Neuronal stem cell (in vitro differentiated cells): ENCODE measurements at regions not wholly inside any gene's neighbourhood (a gene's known extent, or its start where the extent isn't known, plus 50 kb on each side); places are given as distances from the start of the nearest gene placed in this dataset.

Experiments used
- DNase-seq: peaks from one replicate; pipeline ENCODE4 v3.0.0-alpha.2; 2013; ENCODE audit warnings: low spot score
- H2AFZ ChIP-seq: one replicate; pipeline ENCODE4 v1.6.1; 2013; ENCODE audit warnings: mild to moderate bottlenecking, low read length, inconsistent platforms
- H2AK5ac ChIP-seq: 2 replicates; pipeline ENCODE4 v1.6.1; 2013; ENCODE audit warnings: low read depth, mild to moderate bottlenecking, inconsistent platforms, low read length, moderate library complexity, mixed read lengths
- H2BK120ac ChIP-seq: 2 replicates; pipeline ENCODE4 v1.6.1; 2013; ENCODE audit warnings: low read depth, mild to moderate bottlenecking, inconsistent platforms, low read length, moderate library complexity, mixed read lengths
- H2BK12ac ChIP-seq: one replicate; pipeline ENCODE4 v1.6.1; 2013; ENCODE audit warnings: low read length, inconsistent platforms
- H2BK15ac ChIP-seq: 2 replicates; pipeline ENCODE4 v1.6.1; 2013; ENCODE audit warnings: mild to moderate bottlenecking, low read length, inconsistent platforms, mixed read lengths
- H2BK5ac ChIP-seq: one replicate; pipeline ENCODE4 v1.6.1; 2013; ENCODE audit warnings: inconsistent platforms, mild to moderate bottlenecking, low read length, moderate library complexity
- H3K14ac ChIP-seq: one replicate; pipeline ENCODE4 v1.6.1; 2013; ENCODE audit warnings: low read length, inconsistent platforms
- H3K18ac ChIP-seq: 2 replicates; pipeline ENCODE4 v1.6.1; 2013; ENCODE audit warnings: low read length, inconsistent platforms
- H3K23ac ChIP-seq: 2 replicates; pipeline ENCODE4 v1.6.1; 2013; ENCODE audit warnings: low read depth, mild to moderate bottlenecking, mixed read lengths, low read length, inconsistent platforms; ENCODE audit not compliant: poor library complexity
- H3K27ac ChIP-seq: replicated peaks from 3 replicates; pipeline ENCODE4 v1.5.1; 2013; ENCODE audit warnings: low read length, inconsistent platforms
- H3K27me3 ChIP-seq, 3 experiments: 2 replicates each; pipeline ENCODE4 v1.6.1; 2013; ENCODE audit warnings: low read length in 3 of 3, mild to moderate bottlenecking in 2 of 3, inconsistent platforms in 1 of 3, low read depth in 1 of 3, mixed read lengths in 1 of 3, moderate library complexity in 1 of 3; ENCODE audit not compliant: control insufficient read depth in 3 of 3, insufficient read depth in 3 of 3
- H3K36me3 ChIP-seq, 2 donors: replicated peaks in 1 of 2; 2 replicates each; pipeline ENCODE4 v1.6.1; 2013; ENCODE audit warnings: low read length in 2 of 2; ENCODE audit not compliant: control insufficient read depth in 2 of 2, insufficient read depth in 2 of 2
- H3K4ac ChIP-seq: 2 replicates; pipeline ENCODE4 v1.6.1; 2013; ENCODE audit warnings: inconsistent platforms, mild to moderate bottlenecking, low read length, moderate library complexity
- H3K4me1 ChIP-seq, 2 donors: 1 replicate in 1 of 2; 2 replicates in 1 of 2; pipeline ENCODE4 v1.6.1; 2013; ENCODE audit warnings: low read length in 2 of 2, low read depth in 1 of 2; ENCODE audit not compliant: control insufficient read depth in 2 of 2, insufficient read depth in 1 of 2
- H3K4me2 ChIP-seq: one replicate; pipeline ENCODE4 v1.6.1; 2013; ENCODE audit warnings: mild to moderate bottlenecking, low read length, inconsistent platforms; ENCODE audit not compliant: insufficient read depth, poor library complexity, severe bottlenecking
- H3K4me3 ChIP-seq, 2 donors: 2 replicates each; pipeline ENCODE4 v1.5.1; 2013; ENCODE audit warnings: low read length in 2 of 2, mild to moderate bottlenecking in 2 of 2, inconsistent platforms in 1 of 2, moderate library complexity in 1 of 2
- H3K79me1 ChIP-seq: one replicate; pipeline ENCODE4 v1.6.1; 2013; ENCODE audit warnings: low read depth, mild to moderate bottlenecking, inconsistent platforms, low read length, moderate library complexity
- H3K9ac ChIP-seq: one replicate; pipeline ENCODE4 v1.6.1; 2013; ENCODE audit warnings: mild to moderate bottlenecking, low read depth, low read length, inconsistent platforms; ENCODE audit not compliant: poor library complexity
- H3K9me3 ChIP-seq, 2 donors: replicated peaks in 1 of 2; 2 replicates each; pipeline versions ENCODE3 to v1.6.1; 2013; ENCODE audit warnings: low read length in 2 of 2, mild to moderate bottlenecking in 2 of 2, inconsistent platforms in 1 of 2, low read depth in 1 of 2, mixed read lengths in 1 of 2, moderate library complexity in 1 of 2; ENCODE audit not compliant: control insufficient read depth in 2 of 2, insufficient read depth in 1 of 2
- H4K8ac ChIP-seq: one replicate; pipeline ENCODE4 v1.6.1; 2013; ENCODE audit warnings: low read depth, mild to moderate bottlenecking, inconsistent platforms, low read length, moderate library complexity
- H4K91ac ChIP-seq: one replicate; pipeline ENCODE4 v1.6.1; 2013; ENCODE audit warnings: low read length, low read depth, mild to moderate bottlenecking, inconsistent platforms; ENCODE audit not compliant: poor library complexity
- WGBS, 2 donors: extraction: QIAGEN DNeasy Blood & Tissue Kit; methylation state at CpG; one replicate each; pipeline ENCODE4 v1.1.7; 2013; ENCODE audit warnings: missing lambda C conversion rate in 2 of 2, mixed read lengths in 1 of 2; ENCODE audit not compliant: insufficient read length in 2 of 2, insufficient replicate concordance in 1 of 2; ENCODE audit errors: extremely low coverage in 2 of 2; 5-methylcytosine and 5-hydroxymethylcytosine counted together

GRCh38 chr2:136297994-136298393 lies 180.0 kb upstream of the CXCR4 start:
- no peak overlapping the region for H2BK12ac ChIP-seq

GRCh38 chr2:136297312-136297711 lies 179.4 kb upstream of the CXCR4 start:
- no peak overlapping the region for H4K8ac ChIP-seq
- H3K27ac ChIP-seq = no peak overlapping the region
- no peaks in the 10 kb centered on the region for H3K27me3 ChIP-seq
- DNase-seq = no peak
- H2BK5ac ChIP-seq = no peak overlapping the region
- H3K18ac ChIP-seq = no peak overlapping the region
- peaks cover 0 to 2% of the 10 kb centered on the region in 2 donors for H3K4me1 ChIP-seq
- no peak overlapping the region for H3K4ac ChIP-seq
- no peak overlapping the region for H2AK5ac ChIP-seq
- H3K9me3 ChIP-seq = no peaks in the 10 kb centered on the region
- H3K4me3 ChIP-seq = no peak overlapping the region
- no CpG with 5 or more reads among the region's 3 CpGs for WGBS, 2 donors
- H2BK120ac ChIP-seq = no peak overlapping the region
- no peak overlapping the region for H2AFZ ChIP-seq
- no peak overlapping the region for H3K4me2 ChIP-seq
- no peak overlapping the region for H3K14ac ChIP-seq
- no peaks in the 10 kb centered on the region for H3K79me1 ChIP-seq
- H3K36me3 ChIP-seq = no peaks in the 10 kb centered on the region
- H3K23ac ChIP-seq = no peak overlapping the region
- H2BK15ac ChIP-seq = no peak overlapping the region
- H2BK12ac ChIP-seq = no peak overlapping the region
- no peak overlapping the region for H4K91ac ChIP-seq
- H3K9ac ChIP-seq = no peak overlapping the region

More at GRCh38 chr2:136297994-136298393, 180.0 kb upstream of the CXCR4 start:
- Histone ChIP-seq H3K27me3 (no peaks in the 10 kb centered on the region), H2AK5ac (no peak overlapping the region), H3K4me2 (no peak overlapping the region), H3K9me3 (no peaks in the 10 kb centered on the region), H2BK5ac (no peak overlapping the region), H3K9ac (no peak overlapping the region), H3K23ac (no peak overlapping the region), H3K14ac (no peak overlapping the region), H3K4me1 (peaks cover 0 to 2% of the 10 kb centered on the region in 2 donors), H2AFZ (no peak overlapping the region), H4K8ac (no peak overlapping the region), H3K4ac (no peak overlapping the region), H3K36me3 (no peaks in the 10 kb centered on the region), H3K79me1 (no peaks in the 10 kb centered on the region), H3K4me3 (no peak overlapping the region), H3K18ac (no peak overlapping the region), H2BK15ac (no peak overlapping the region), H4K91ac (no peak overlapping the region), H2BK120ac (no peak overlapping the region), H3K27ac (no peak overlapping the region)
- no peak for DNase-seq
- no CpG with 5 or more reads among the region's 4 CpGs for whole genome bisulfite sequencing, 2 donors

GRCh38 chr2:136295168-136295567 lies 177.2 kb upstream of the CXCR4 start:
- Histone ChIP-seq H3K4me3 (no peak overlapping the region), H3K36me3 (no peaks in the 10 kb centered on the region), H3K4me2 (no peak overlapping the region), H3K18ac (no peak overlapping the region), H3K4ac (no peak overlapping the region), H2AFZ (no peak overlapping the region), H2AK5ac (no peak overlapping the region), H4K8ac (no peak overlapping the region), H2BK5ac (no peak overlapping the region), H4K91ac (no peak overlapping the region), H3K79me1 (no peaks in the 10 kb centered on the region), H3K27me3 (peaks cover 0 to 3% (median 0%) of the 10 kb centered on the region in 3 experiments), H3K27ac (no peak overlapping the region), H2BK120ac (no peak overlapping the region), H3K9me3 (no peaks in the 10 kb centered on the region), H3K9ac (no peak overlapping the region), H3K14ac (no peak overlapping the region), H3K23ac (no peak overlapping the region), H2BK12ac (no peak overlapping the region), H3K4me1 (peaks cover 0 to 2% of the 10 kb centered on the region in 2 donors), H2BK15ac (no peak overlapping the region)
- no peak for DNase-seq
- WGBS, 2 donors = no CpG with 5 or more reads among the region's 1 CpG

GRCh38 chr2:136291871-136292270 lies 173.9 kb upstream of the CXCR4 start:
- Histone ChIP-seq H3K79me1 (no peaks in the 10 kb centered on the region), H3K4me1 (no peaks in the 10 kb centered on the region), H2BK15ac (no peak overlapping the region), H2AFZ (no peak overlapping the region), H4K8ac (no peak overlapping the region), H2AK5ac (no peak overlapping the region), H3K18ac (no peak overlapping the region), H4K91ac (no peak overlapping the region), H3K9ac (no peak overlapping the region), H2BK120ac (no peak overlapping the region), H3K9me3 (no peaks in the 10 kb centered on the region), H3K4ac (no peak overlapping the region), H2BK5ac (no peak overlapping the region), H3K36me3 (no peaks in the 10 kb centered on the region), H3K23ac (no peak overlapping the region), H3K27ac (no peak overlapping the region), H2BK12ac (no peak overlapping the region), H3K4me2 (no peak overlapping the region), H3K14ac (no peak overlapping the region), H3K27me3 (peaks cover 0 to 3% (median 0%) of the 10 kb centered on the region in 3 experiments), H3K4me3 (no peak overlapping the region)
- WGBS, 2 donors = no CpG with 5 or more reads among the region's 4 CpGs
- DNase-seq = no peak
